Pons (tissue), 1 donor: ENCODE measurements at regions not wholly inside any gene's neighbourhood (a gene's known extent, or its start where the extent isn't known, plus 50 kb on each side); places are given as distances from the start of the nearest gene placed in this dataset.
"Not testable (repeated sequence)": the region's sequence is repeated elsewhere in the genome, so short reads cannot be mapped to it uniquely, and the experiment has no call there.

Experiments used
- DNase-seq: peaks from one replicate; pipeline ENCODE4 v3.0.0-alpha.2; 2016; ENCODE audit warnings: low spot score

GRCh38 chr13:54706336-54706735 lies 1677.7 kb downstream of the OLFM4 start:
- DNase-seq: no peak

GRCh38 chr13:54709546-54709945 lies 1680.9 kb downstream of the OLFM4 start:
- DNase-seq: no peak

- no peak for DNase-seq
Observed at GRCh38 chr13:54733639-54734038, 1705.0 kb downstream of the OLFM4 start.

- not testable (repeated sequence) for DNase-seq
Observed at GRCh38 chr13:54737211-54737610, 1708.6 kb downstream of the OLFM4 start.

GRCh38 chr13:54742984-54743383 lies 1714.4 kb downstream of the OLFM4 start:
- no peak for DNase-seq

GRCh38 chr13:54744747-54745146 lies 1716.1 kb downstream of the OLFM4 start:
- DNase-seq: no peak

- no peak for DNase-seq
Observed at GRCh38 chr13:54750521-54750920, 1721.9 kb downstream of the OLFM4 start.

GRCh38 chr13:54758795-54759194 lies 1730.2 kb downstream of the OLFM4 start:
- no peak for DNase-seq

- DNase-seq: no peak
Observed at GRCh38 chr13:54768214-54768613, 1739.6 kb downstream of the OLFM4 start.

GRCh38 chr13:54775501-54776191 lies 1747.0 kb downstream of the OLFM4 start:
- no peak for DNase-seq

- DNase-seq: no peak
Observed at GRCh38 chr13:54787754-54788153, 1759.1 kb downstream of the OLFM4 start.

GRCh38 chr13:54799621-54800226 lies 1771.1 kb downstream of the OLFM4 start:
- no peak for DNase-seq

GRCh38 chr13:54802226-54802625 lies 1773.6 kb downstream of the OLFM4 start:
- no peak for DNase-seq

GRCh38 chr13:54805743-54806142 lies 1777.1 kb downstream of the OLFM4 start:
- DNase-seq: no peak

GRCh38 chr13:54821938-54822470 lies 1793.4 kb downstream of the OLFM4 start:
- not testable (repeated sequence) for DNase-seq

- not testable (repeated sequence) for DNase-seq
Observed at GRCh38 chr13:54829391-54830068, 1800.9 kb downstream of the OLFM4 start.

- DNase-seq: no peak
Observed at GRCh38 chr13:54836273-54836672, 1807.7 kb downstream of the OLFM4 start.

- no peak for DNase-seq
Observed at GRCh38 chr13:54841682-54842081, 1813.1 kb downstream of the OLFM4 start.

- no peak for DNase-seq
Observed at GRCh38 chr13:54845351-54845965, 1816.8 kb downstream of the OLFM4 start.

- DNase-seq: no peak
Observed at GRCh38 chr13:54852831-54853230, 1824.2 kb downstream of the OLFM4 start.

GRCh38 chr13:54859827-54860226 lies 1831.2 kb downstream of the OLFM4 start:
- no peak for DNase-seq

GRCh38 chr13:54875111-54875510 lies 1846.5 kb downstream of the OLFM4 start:
- DNase-seq: no peak

GRCh38 chr13:54879036-54879435 lies 1850.4 kb downstream of the OLFM4 start:
- DNase-seq: no peak
